ENCODE measurements at regions not wholly inside any gene's neighbourhood (a gene's known extent, or its start where the extent isn't known, plus 50 kb on each side); places are given as distances from the start of the nearest gene placed in this dataset.

DNA sequence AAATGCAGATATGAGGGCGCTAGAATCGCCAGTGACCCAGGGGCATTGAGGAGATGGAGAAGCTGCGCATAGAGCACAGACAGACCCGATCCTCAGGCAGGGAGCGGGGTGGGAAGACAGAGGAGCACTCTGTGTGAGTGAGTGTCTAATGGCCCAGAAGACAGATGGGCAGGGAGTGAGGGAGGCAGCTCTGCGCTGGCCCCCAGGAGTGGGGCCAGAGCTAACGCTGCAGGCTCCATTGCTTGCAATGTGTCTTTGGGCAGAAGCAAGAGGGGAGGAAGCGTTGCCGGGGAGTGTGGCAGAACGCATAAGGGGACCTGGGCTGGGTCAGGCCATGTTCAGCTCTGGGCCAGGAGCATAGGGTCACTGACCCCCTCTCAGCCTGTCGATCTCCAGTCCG is 207.0 kb downstream of the TBXT start:
- H3K27ac ChIP-seq = no peak overlapping the region
- H3K4me1 ChIP-seq = no peaks in the 10 kb centered on the region
- DNase-seq = no peak
- no peak overlapping the region for H3K4me3 ChIP-seq
- intact Hi-C loops (cut with DNase I; ENCODE audit: low total_unique reads) (no loop called here), in situ Hi-C loops (cut with MboI; ENCODE audit: low sequenced_read_pairs in 4 of 4) (no loop called here)
- no peak for ATAC-seq
- TF ChIP-seq, protein P1, sequence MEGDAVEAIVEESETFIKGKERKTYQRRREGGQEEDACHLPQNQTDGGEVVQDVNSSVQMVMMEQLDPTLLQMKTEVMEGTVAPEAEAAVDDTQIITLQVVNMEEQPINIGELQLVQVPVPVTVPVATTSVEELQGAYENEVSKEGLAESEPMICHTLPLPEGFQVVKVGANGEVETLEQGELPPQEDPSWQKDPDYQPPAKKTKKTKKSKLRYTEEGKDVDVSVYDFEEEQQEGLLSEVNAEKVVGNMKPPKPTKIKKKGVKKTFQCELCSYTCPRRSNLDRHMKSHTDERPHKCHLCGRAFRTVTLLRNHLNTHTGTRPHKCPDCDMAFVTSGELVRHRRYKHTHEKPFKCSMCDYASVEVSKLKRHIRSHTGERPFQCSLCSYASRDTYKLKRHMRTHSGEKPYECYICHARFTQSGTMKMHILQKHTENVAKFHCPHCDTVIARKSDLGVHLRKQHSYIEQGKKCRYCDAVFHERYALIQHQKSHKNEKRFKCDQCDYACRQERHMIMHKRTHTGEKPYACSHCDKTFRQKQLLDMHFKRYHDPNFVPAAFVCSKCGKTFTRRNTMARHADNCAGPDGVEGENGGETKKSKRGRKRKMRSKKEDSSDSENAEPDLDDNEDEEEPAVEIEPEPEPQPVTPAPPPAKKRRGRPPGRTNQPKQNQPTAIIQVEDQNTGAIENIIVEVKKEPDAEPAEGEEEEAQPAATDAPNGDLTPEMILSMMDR (IDR thresholded peaks at IDR 0.05 in 4 of 5, conservative IDR thresholded peaks at IDR 0.05 in 1 of 5) = no peak
- TF ChIP-seq POLR2A (IDR thresholded peaks at IDR 0.05) = no peak
- H3K9me3 ChIP-seq = no peaks in the 10 kb centered on the region
- H3K36me3 ChIP-seq = no peaks in the 10 kb centered on the region
- H3K27me3 ChIP-seq = no peaks in the 10 kb centered on the region

DNA sequence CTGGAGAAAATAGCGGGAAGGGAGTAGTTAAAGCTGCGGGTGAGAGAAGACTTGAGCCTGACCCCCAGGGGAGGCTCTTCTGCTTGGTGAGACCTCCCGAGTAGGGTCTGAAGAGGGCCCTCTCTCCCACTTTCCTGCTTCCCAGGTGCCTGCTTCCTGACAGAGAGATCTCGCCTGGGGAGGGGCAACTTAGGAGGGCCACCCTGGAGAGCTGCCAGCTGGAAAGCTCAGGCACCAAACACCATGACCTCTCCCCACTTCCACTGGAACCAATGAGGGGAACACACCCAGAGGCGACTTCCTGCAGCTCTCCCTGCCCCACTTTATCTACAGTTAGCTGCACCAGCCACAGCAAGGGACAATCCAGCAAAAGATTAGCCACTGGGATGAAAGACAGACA is 208.0 kb downstream of the TBXT start:
- no peak overlapping the region for H3K27ac ChIP-seq
- no peaks in the 10 kb centered on the region for H3K4me1 ChIP-seq
- no peaks in the 10 kb centered on the region for H3K9me3 ChIP-seq
- DNase-seq (no peak), ATAC-seq (no peak)
- in situ Hi-C loops (cut with MboI; ENCODE audit: low sequenced_read_pairs in 4 of 4) (no loop called here), intact Hi-C loops (cut with DNase I; ENCODE audit: low total_unique reads) (no loop called here)
- H3K4me3 ChIP-seq = no peak overlapping the region
- no peaks in the 10 kb centered on the region for H3K27me3 ChIP-seq
- no peaks in the 10 kb centered on the region for H3K36me3 ChIP-seq
- TF ChIP-seq POLR2A (IDR thresholded peaks at IDR 0.05) = no peak
- TF ChIP-seq, protein P1 (IDR thresholded peaks at IDR 0.05 in 4 of 5, conservative IDR thresholded peaks at IDR 0.05 in 1 of 5) = no peak

DNA sequence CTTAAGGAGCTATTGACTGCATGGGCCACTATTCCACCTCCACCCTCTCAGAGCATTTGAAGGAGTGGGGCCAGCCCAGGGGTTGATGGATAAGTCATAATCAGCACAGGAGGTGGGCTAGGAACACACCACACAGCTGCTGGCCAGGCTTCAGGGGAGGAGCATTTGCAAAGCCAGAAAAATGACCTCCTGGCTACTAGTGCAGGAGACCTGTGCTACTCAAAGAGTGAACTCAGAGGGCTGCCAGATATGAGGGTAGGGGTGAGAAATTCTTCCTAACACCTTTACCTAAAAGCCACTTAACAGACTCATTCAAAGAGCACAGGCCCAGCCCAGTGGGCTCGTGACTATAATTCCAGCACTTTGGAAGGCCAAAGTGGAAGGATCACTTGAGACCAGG is 210.8 kb downstream of the TBXT start:
- intact Hi-C loops (cut with DNase I; ENCODE audit: low total_unique reads) = no loop called here
- H3K27me3 ChIP-seq = no peaks in the 10 kb centered on the region
- DNase-seq = no peak

DNA sequence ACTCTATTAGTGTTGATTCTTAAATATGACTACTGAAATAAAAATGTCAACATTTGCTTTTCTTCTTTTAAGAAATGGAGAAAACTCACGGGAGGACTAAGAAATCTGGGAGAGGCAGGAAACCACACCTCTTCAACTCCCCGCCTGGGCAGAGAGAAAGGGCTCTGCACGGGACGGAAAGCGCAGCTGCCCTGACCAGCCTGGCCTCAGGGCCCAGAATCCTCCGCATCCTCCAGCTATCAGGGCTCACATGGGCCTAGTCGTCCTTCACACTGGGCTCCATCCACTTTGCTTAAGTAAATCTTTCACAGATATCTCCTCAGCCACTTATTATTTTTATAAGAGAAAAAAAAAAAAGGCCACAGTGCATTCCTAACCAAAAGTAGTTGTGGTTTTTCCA is 215.1 kb downstream of the TBXT start:
- no peak for ATAC-seq
- Histone ChIP-seq H3K4me3 (no peak overlapping the region), H3K4me1 (no peaks in the 10 kb centered on the region), H3K36me3 (no peaks in the 10 kb centered on the region), H3K9me3 (no peaks in the 10 kb centered on the region), H3K27ac (no peak overlapping the region), H3K27me3 (no peaks in the 10 kb centered on the region)
- intact Hi-C loops (cut with DNase I; ENCODE audit: low total_unique reads) = no loop called here
- TF ChIP-seq, protein P1 (IDR thresholded peaks at IDR 0.05 in 4 of 5, conservative IDR thresholded peaks at IDR 0.05 in 1 of 5) = no peak
- no peak for TF ChIP-seq POLR2A (IDR thresholded peaks at IDR 0.05)
- in situ Hi-C loops (cut with MboI; ENCODE audit: low sequenced_read_pairs in 4 of 4) = no loop called here
- DNase-seq = no peak

More for the DNA sequence above, 210.8 kb downstream of the TBXT start:
- H3K4me3 ChIP-seq = no peak overlapping the region
- H3K36me3 ChIP-seq = no peaks in the 10 kb centered on the region
- ATAC-seq = no peak
- in situ Hi-C loops (cut with MboI; ENCODE audit: low sequenced_read_pairs in 4 of 4) = no loop called here
- no peak overlapping the region for H3K27ac ChIP-seq
- H3K4me1 ChIP-seq = no peaks in the 10 kb centered on the region
- TF ChIP-seq, protein P1 (IDR thresholded peaks at IDR 0.05 in 4 of 5, conservative IDR thresholded peaks at IDR 0.05 in 1 of 5) = no peak
- TF ChIP-seq POLR2A (IDR thresholded peaks at IDR 0.05) = no peak
- no peaks in the 10 kb centered on the region for H3K9me3 ChIP-seq

DNA sequence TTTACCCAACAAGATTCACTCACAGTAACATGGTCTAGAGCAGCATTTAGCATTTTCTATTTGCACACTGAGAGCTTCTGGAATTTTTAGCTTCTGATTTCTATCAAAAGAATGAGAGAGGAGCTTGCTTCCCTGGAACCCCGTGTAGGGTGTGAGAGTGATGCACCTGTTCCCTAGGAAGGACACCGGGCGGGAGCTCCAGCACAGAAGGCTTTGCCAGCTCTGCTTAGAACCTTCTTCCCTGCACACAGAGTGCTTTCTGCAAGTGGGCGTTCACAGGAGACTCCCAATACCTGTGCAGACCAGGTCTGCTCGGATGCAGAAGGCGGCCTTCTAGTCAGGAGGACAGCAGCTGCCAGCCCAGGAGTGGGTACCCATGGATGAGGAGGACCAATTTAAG is 217.3 kb downstream of the TBXT start:
- Histone ChIP-seq H3K36me3 (no peaks in the 10 kb centered on the region), H3K4me1 (no peaks in the 10 kb centered on the region), H3K27ac (no peak overlapping the region), H3K9me3 (no peaks in the 10 kb centered on the region), H3K27me3 (no peaks in the 10 kb centered on the region), H3K4me3 (no peak overlapping the region)
- intact Hi-C loops (cut with DNase I; ENCODE audit: low total_unique reads) = no loop called here
- DNase-seq = no peak
- ATAC-seq = no peak
- TF ChIP-seq, protein P1 (IDR thresholded peaks at IDR 0.05 in 4 of 5, conservative IDR thresholded peaks at IDR 0.05 in 1 of 5) = no peak
- no peak for TF ChIP-seq POLR2A (IDR thresholded peaks at IDR 0.05)
- in situ Hi-C loops (cut with MboI; ENCODE audit: low sequenced_read_pairs in 4 of 4) = no loop called here

Data from gastrocnemius medialis (tissue), 4 donors.